HG02840 (cell line): ENCODE measurements at regions not wholly inside any gene's neighbourhood (a gene's known extent, or its start where the extent isn't known, plus 50 kb on each side); places are given as distances from the start of the nearest gene placed in this dataset.
"Not testable (repeated sequence)": the region's sequence is repeated elsewhere in the genome, so short reads cannot be mapped to it uniquely, and the experiment has no call there.

Experiments used
- ATAC-seq: cut with Tn5 transposase; IDR thresholded peaks from one replicate; pipeline ENCODE4 v1.9.1; 2021; ENCODE audit warnings: mild to moderate bottlenecking, moderate library complexity, moderate number of reproducible peaks; ENCODE audit not compliant: unreplicated experiment, low FRiP score

DNA sequence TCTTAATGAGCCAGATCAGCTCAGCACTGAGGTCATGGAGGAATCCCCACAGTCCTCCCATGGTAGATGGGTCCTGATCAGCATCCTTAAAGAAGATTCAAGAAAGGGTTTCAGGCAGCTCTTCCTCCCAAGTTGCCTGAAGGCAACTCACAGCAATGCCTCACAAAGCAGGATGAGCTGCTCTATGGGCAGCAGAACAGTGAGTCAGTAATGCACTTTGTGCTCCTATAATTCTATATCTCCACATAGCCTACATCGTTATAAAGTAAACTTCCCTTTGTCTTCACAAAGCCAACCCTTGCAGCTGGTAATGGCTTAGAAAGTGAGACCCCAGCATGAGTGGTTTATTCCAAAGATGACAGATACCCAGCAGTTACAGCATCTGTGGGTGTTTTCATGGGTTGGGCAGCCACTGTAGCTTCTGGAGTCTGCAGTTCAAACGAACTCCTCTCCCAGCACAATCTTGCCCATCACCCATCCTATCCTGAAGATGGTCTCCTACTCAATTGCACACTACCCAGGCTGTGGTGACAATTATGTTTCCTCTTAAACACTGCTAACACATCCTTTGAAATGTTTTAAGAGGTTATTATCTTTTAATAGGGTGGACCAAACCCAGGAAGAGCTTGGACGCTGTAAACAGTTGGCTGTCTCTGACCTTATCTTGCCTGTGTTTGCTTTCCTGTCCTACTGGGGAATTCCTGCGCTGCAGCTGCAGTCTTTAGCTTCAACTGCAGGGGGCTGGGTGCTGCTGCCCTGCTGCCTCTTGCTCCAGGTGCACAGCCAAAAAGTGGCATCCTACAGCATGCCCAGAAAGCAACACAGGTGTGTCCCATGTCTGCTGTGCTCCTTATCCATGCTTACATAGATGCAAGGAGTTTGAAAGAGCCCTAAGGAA is 286.9 kb downstream of the ANAPC1 start:
- ATAC-seq, result not testable (repeated sequence)

DNA sequence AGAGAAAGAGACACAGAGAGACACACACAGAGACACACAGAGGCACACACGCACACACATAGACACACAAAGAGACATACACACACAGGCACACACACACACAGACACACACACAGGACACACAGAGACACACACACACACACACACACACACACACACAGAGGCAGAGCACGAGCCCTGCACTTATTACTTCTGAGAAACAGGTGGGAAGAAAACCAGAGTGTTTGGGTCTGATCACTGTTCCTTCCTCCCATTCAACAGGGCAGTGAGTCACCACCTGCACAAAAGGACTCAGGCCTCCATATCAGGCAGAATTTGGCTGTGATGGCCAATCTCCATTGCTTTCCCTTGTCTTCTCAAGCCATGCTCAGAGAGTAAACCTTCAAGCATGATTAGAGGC is 285.0 kb downstream of the ANAPC1 start:
- ATAC-seq, result not testable (repeated sequence)

DNA sequence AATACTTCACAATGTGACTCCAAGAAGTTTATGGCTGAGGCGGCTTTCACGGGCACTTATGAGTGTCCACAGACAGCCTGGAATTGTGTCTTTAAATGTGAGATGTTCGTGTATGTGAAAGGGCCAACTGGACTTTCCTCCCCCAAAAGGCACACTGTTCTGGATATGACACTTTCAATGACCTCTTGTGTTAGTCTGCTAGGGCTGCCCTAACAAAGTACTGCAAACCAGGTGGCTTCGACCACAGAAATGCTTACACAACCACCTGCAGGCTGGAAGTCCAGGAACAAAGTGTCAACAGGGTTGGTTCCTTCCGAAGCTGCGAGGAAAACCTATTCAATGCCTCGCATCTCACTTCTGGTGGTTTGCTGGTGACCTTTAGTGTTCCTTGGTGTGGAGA is 281.7 kb downstream of the ANAPC1 start:
- ATAC-seq, result not testable (repeated sequence)

DNA sequence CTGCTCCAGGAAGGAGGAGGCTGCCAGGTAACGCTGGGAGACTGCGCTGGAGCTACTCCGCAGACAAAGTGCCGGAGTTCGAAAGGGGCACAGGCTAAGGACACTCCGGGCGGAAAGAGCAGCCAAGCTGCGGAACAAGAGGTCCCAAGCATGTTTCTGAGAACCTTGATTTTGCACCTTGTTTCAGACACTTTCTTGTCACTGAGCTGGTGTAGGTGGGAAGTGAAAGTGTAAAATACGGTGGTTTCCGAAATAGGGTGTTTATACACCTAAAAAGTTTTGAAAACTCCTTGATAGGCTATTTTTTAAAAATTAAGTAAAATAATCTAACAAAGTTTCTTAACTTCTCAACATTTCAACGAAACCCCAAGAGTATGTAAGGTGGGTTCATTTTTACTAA is 278.2 kb downstream of the ANAPC1 start:
- ATAC-seq, result not testable (repeated sequence)

- ATAC-seq, result not testable (repeated sequence)
Observed at GRCh38 chr2:111606632-111607031, 277.4 kb downstream of the ANAPC1 start.

- ATAC-seq, result not testable (repeated sequence)
Observed at GRCh38 chr2:111609146-111609844, 274.7 kb downstream of the ANAPC1 start.

DNA sequence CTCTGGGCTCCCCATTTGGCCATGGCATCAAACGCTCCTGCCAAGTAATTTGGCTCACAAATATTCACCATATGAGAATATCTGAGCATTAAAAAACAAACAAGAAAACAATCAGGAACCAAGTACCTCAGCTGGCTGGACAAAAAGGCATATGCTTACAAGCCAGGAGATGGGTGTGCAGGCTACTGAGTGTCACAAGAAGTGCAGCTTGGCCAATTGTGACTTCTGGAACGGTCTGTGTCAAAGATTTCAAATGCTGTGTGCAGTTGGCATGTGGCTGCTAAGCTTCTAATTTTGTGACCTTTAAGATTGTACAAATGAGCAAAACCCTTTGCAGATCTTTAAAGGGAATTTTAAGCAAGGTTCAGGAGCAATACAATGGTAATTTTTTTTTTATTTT is 274.0 kb downstream of the ANAPC1 start:
- ATAC-seq, result not testable (repeated sequence)

- no peak for ATAC-seq
Observed at GRCh38 chr2:111616651-111617218, 267.3 kb downstream of the ANAPC1 start.

- ATAC-seq, result no peak
Observed at GRCh38 chr2:111617299-111618225, 266.4 kb downstream of the ANAPC1 start.

DNA sequence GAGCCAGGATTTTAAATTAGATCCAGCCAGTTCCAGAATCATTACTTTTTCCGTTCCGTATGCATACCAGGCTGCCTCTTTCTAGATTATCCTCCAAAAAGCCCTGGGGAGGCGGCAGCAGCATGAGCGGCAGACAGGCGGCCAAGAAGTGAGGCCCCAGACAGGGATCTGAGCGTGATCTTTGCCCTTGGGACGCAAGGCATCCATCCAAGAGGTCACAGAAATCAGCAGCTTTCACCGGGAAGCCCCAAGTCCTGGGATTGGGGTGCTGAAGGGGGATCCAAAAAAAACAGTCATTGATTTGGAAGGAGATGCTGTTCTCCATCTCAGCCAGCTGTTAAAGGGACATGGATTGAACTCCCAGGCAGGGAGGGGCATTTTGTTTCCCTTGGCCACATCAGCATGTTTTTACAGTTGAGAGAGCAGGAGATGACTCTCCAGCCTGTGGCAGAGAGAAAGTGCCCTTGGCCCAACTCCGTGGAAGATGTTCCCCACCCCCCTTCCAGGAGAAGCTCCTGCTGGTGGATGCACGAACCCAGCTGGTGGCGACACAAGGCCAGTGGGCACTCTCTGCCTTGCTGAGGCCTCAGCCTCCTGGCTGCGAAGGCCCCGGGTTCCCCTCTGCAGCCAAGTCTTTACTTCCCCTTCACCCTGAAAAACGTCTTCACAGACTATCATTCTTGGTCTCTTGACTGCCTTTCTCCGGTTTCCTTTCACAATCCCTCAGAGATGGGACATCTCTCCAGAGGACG is 265.6 kb downstream of the ANAPC1 start:
- ATAC-seq, result no peak

GRCh38 chr2:111618978-111619902 is 264.8 kb downstream of the ANAPC1 start:
- no peak for ATAC-seq

DNA sequence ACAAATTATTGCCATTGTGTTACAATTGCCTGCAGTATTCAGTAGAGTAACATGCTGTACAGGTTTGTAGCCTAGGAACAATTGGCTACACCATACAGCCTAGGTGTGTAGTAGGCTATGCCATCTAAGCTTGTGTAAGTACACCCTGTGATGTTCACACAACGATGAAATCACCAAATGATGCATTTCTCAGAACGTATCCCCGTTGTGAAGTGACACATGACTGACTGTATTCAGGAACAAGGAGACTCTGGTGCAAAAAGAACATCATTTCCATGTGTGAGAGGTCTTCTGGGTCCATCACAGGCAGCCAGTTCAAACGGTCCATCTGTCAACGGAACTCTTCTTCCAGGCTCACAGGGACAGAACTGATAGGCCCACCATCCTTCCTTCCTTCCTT is 263.7 kb downstream of the ANAPC1 start:
- no peak for ATAC-seq

GRCh38 chr2:111622859-111623258 is 261.1 kb downstream of the ANAPC1 start:
- ATAC-seq, result no peak

DNA sequence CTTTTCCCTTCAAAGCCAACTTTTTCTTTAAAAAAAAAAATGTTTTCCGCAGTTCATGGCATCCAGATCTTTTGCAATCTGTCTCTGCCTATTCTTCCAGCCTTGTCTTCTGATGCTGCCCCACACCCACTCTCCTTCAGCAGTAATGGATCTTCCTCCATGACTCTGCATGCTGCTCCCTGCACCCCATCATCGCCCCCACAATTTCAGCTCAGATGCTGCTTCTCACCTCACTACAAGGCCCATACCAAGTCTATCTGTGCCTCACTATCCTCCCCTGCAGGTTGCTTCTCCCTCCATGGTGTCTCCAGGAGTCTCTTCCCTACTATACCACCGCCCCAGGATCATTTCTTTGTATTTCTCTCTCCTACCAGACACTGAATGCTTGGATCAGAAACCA is 260.6 kb downstream of the ANAPC1 start:
- no peak for ATAC-seq

DNA sequence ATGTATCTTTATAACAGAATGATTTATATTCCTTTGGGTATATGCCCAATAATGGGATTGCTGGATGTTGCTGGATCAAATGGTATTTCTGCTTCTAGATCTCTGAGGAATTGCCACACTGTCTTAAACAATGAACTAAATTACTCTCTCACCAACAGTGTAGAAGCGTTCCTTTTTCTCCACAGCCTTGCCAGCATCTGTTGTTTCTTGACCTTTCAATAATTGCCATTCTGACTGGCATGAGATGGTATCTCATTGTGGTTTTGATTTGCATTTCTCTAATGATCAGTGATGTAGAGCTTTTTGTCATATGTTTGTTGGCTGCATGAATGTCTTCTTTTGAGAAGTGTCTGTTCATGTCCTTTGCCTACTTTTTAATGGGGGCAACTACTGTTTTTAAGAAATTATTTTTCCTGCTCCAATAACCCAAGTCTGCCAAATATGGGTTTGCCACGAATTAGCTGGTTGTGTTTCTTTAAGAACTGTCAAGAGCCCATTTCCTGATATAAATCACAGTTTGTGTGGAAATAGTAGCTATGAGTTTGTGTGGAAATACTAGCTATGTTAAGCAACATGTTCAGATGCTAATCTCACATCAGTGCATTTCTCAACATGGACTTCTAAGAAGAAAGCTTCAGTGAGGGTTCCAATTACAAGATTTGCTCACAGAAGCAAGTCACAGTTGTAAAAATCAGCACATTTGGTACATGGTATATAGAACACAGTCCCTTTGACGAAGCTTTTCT is 259.4 kb downstream of the ANAPC1 start:
- no peak for ATAC-seq

- ATAC-seq, result not testable (repeated sequence)
Observed at GRCh38 chr2:111625157-111625537, 258.8 kb downstream of the ANAPC1 start.

- no peak for ATAC-seq
Observed at GRCh38 chr2:111626037-111626864, 257.7 kb downstream of the ANAPC1 start.
